HG02588 (cell line): ENCODE measurements at regions not wholly inside any gene's neighbourhood (a gene's known extent, or its start where the extent isn't known, plus 50 kb on each side); places are given as distances from the start of the nearest gene placed in this dataset.

Experiments used
- ATAC-seq: cut with Tn5 transposase; IDR thresholded peaks from one replicate; pipeline ENCODE4 v1.9.1; 2021; ENCODE audit warnings: mild to moderate bottlenecking, moderate library complexity; ENCODE audit not compliant: unreplicated experiment

DNA sequence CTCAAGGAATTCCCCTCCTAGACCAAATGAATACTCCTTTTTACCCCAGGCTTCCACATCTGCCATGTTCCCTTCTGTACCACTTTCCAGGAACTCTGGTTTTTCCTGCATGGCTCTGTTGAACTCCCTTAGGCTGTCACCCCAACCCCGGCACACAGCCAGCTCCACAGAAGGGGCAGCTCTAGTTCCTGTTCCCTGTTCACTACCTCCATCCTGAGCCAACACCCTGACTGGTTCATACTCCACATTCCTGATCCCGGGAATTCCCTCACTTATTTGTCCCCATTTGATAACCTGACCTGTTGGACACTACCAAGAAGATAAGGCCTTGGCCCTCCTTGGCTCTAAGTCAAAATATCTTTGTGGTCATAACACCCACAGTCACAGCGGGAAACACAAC lies 280.9 kb upstream of the RAB6C start:
- no peak for ATAC-seq

DNA sequence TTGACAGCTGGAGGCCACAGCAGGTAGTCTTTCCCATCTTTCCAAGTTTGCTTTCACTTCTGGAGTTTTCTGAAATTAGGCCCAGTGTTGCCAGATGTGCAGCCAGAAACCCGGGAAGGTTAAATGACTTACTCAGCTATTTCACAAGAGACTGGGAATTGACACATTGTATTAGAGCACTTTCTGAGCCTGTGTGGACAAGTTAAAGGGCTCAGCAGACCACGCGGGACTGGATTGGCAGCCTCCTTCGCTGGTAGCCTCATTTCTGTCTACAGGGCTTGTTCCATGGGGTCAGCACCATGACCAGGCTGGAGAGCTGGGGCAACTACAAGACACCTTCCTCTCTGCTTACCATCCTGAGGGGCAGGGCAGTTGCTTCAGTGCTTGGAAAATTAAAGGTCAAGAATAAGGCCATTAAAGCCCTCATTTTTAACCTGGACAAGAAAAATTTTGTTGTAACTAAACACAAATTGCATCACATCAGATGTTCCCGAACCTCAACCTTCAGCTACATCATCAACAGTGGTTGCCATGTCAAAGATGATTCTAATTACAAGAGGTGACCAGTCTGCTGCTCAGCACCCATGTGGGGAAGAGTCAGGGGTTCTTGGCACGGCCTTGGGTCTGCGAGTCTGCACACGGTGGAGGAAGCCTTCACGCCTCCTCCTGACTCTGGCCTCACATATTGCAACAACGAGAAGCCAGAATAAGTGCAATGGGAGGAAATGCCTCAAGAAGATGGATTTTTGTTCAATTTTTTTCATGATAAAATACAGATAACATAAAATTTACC lies 279.5 kb upstream of the RAB6C start:
- ATAC-seq = no peak

DNA sequence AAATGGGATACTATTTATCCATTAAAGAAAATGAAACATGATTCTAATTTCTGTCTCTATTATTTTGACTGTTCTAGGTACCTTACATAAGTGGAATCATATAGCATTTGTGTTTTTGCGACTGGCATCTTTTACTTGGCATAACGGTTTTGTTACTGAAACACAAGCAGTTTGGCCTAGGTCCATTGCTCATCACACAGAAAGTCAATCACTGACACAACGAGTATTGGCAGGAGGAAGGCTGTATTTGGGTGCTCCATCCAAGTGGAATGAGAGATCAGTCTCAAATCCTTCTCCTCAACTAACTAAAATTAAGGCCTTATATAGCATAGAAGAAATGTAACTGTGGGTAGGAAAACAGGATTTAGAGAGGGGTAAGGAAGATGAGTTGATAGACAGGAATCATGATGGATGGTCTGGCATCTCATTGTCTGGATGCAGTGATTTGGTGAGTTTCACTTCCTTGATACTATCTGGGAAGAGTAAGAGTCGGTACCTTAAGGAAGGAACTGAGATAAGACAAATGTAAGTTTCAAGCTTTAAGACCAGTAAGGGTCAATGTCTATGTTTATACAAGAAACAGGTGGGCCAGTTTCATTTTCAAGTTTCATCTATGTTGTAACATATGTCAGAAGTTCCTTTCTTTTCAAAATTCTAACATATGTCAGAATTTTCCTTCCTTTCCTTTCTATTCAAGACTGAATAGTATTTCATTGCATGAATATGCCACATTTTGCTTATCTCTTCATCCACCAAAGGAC lies 276.9 kb upstream of the RAB6C start:
- ATAC-seq = no peak

DNA sequence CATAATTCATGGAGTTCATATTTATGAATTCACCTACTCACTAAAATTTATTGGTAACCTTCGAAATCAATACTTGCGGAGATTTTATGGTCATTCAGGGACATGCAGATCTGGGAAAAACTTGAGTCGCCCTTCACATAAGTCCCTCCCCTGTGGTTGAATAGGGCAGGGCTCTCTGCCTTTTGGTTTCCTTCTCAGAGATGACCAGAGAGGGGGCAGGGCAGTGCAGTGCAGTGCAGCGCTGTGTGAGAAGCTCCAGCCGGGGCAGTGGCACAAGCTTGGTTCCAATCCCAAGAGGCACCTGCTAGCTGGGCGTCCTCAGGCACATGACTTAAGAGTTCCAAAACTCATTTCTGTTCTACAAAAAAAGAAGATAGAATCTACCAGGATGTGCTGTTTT lies 274.4 kb upstream of the RAB6C start:
- no peak for ATAC-seq

DNA sequence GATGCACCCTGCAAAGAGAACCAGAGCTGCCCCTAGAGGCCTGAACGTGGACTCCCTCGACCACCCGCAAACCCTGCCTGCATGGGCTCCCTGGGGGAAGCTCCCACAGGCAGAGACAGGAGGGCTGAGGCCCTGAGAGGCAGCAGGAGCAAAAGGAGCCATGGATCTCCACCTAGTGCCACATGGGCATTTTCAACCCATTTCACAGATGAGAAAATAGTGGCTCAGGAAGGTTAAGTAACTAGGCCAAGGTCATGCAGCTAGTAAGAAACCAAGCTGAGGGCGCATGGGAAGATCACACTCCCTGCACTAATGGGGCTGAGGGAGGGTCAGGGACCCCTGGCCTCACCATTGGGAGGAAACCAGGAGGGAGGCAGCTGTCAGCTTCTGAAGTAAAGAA lies 271.7 kb upstream of the RAB6C start:
- ATAC-seq = no peak

DNA sequence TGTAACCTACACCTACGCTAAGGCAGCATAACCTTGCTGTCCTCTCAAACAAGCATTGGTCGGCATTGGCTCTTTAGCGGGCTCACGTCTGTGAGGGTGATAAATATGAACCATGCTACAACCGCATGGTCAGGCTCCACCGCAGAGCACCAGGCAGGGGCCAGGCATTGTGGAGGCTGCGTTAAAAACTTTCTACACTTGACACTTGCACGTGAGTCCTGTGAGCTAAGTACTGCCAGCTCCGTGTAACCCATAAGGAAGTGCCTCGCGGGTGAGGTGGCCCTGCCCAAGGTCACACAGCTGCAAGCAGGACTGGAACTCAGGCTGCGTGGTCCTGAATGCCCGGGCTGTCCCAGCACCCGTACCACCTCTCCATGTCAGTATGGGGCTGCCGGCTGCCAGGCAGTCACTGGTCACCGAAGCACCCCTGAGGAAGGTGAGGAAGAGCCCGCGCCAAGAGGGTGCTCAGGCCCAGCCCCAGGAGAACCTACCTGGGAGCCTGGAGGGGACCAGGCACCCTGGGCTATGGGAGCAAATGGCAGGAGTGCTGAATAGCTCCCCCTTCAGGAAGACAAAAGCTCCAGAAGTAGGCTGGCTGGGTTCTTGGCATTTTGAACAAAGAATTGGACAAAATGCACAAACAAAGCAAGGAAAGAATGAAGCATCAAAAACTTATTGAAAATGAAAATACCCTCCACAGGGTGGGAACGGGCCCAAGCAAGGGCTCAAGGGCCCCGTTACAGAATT lies 271.1 kb upstream of the RAB6C start:
- no peak for ATAC-seq

DNA sequence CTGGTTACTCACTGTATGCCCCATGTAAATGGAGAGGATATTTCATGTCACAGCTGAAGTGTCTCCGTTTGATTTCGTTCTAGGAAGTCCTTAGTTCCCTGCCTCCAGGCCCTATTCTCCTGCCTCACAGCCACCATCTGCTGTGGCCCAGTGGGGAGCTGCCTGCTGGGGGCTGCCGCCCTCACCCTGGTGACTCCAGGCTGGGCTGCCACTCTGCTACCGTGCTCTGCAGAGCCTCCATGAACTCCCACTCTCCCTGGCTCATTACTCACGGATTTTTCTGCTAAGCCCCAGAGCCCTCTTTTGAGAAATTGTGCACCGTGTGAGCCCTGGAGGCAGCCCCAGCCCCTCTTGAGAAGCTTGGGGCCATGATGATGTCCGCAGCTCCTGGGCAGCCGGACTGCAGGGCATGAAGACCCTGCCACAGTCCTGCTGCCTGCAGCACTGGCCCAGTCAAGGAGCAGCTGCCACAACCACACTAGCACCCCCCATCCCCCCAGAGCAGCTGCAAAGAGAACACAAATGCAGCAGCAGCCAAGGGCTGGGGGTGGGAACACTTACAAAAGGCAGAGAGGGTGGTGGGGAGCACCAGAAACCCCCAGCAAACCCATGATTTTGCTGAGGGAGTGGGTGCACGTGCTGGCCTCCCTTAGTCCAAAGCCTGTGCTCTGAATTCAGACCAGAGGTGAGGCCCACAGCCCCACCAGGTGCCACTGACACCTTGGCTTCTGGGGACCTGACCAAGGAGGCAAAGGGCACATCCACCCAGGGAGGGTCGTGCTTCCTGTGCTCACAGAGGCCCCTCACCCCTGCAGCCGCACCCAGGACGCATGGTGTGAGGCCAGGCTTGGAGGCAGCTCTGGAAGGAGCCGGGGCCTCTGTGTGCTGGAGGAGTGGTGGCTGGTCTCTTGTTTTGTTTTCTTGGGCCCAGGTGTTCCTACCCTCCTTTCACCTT lies 270.2 kb upstream of the RAB6C start:
- ATAC-seq = no peak

DNA sequence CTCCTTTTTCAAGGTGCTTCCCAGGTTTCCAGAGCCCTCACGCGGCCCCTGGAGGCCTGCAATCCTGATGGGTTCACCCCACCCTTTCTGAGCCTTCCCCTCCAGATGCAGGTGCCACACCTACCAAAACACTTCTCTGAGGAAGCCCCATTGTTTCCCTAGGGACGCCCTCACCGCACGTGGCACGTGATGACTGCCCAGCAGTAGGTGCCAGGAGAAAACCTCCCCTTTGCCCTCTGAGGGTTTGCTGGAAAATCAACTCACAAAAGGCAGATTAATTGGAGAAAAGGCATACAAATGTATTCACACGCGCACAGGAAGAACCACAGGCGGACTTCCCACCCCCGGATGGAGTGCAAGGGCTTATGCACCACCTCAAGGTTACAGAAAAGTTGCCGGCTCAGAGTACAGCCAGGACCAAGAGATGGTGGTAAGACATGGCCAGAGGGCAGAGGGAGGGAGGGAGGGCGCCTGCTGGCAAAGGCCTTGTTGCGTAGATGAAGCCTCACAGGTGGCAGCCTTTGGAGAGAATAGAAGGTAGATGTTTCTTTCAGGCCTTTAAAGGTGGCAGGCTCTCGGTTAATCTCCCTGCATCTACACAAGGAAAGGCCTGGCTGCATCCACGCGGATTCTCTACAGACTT lies 269.4 kb upstream of the RAB6C start:
- no peak for ATAC-seq

DNA sequence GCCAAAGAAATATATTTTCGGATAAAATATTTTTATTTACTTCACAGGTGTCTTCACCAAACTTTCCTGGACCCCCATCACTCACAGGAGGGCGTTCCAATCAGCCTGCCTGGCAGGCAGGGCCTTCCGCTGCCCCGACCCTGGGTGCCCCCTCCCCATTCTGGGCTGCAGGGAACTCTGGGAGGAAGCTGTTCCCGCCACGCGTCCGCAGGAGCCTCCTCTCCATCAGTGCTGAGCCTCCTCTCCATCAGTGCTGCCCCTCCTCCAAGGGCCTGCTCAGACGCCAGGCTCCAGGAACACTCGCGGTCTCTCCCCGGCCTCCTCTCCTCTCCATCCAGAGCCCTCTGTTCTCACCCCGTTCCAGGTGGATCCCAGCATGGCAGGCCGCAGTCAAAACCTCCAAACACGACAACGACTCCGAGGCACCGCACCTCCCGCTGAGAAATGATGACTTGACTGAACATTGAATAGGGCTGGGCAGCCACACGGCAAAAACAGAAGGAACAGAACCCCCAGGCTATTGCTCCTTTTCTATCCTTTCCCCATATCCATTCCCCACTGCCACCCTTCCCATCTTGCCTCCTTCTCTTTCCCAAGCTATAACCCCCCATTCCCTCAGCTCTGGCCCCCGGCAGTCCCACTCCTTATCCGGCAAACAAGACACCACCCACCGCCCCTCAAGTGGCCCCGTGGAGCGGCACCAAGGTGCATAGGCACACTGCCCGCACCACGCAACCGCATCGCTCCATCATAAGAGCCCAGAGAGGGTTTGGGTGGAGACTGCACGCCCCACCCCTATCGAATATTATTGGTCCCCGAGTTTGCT lies 268.6 kb upstream of the RAB6C start:
- no peak for ATAC-seq

DNA sequence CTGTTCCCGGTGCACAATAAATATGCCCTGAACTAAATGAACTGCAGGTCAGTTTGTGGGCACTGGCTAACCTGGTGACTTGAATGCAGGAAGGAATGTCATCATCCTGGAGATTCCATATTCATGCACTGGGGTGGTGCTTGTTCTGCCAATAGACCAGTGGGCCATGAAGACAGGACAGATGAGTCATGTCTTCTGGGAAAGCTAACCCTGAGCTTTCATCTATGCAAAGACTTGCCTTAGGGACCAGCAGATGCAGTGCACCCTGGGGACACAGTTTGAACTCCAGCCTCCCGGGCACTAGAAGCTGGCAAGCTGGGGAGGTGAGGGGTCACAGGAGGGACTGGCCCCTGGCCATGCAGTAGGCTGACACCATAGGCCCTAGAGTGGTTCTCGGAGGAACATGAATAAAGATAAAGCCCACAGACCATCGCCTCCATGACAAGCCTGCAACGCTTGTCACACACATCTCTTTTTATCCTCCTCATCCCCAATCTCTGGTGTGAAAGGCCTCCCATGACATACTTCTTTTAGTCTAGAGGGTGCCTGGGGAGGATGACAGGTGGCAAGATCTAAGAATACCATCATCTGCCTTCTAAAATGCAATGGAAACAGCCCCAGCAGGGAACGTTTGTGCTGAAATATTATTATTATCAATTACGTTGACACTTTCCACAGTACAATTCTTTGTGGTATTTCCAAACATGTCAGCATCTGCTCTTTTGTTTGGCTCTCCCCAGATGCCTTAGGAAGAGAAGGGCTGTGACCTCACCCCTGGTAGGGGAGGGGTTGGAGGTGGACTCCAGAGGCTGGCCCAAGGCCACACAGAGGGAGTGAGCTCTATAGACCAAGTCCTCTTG lies 267.4 kb upstream of the RAB6C start:
- no peak for ATAC-seq

DNA sequence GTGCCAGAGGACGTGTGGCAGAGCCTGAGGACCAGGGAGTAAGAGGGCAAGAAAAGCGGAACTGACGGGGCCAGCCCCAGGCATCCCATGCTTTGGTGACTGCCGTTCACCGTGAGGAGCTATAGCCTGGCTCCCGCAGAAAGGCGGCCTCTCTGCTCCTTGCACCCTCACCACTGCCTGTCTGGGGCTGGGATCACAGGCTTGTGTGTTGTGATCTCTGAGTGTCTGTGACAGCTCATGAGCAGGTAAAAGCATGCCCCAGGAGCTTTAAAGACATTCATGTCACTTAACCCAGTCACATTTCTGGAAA lies 266.8 kb upstream of the RAB6C start:
- ATAC-seq = no peak

DNA sequence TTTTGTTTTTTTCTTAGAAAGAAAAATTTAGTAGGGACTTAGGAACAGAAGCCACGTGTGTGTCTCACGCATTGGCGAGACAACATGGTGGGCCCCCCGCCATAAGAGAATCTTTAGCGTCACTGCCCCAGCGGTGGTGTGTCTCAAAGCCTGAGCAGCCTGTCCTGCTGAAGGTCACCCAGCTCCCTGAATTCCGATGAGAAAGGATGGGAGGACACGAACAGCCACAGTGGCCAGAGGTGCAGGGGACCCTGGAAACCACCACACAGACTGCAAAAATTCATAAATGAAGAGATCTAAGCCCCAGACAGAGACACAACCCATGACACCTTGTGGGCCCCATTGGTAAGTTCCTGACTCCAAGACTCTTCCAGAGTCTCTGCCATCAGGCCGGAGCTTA lies 266.1 kb upstream of the RAB6C start:
- ATAC-seq = no peak

DNA sequence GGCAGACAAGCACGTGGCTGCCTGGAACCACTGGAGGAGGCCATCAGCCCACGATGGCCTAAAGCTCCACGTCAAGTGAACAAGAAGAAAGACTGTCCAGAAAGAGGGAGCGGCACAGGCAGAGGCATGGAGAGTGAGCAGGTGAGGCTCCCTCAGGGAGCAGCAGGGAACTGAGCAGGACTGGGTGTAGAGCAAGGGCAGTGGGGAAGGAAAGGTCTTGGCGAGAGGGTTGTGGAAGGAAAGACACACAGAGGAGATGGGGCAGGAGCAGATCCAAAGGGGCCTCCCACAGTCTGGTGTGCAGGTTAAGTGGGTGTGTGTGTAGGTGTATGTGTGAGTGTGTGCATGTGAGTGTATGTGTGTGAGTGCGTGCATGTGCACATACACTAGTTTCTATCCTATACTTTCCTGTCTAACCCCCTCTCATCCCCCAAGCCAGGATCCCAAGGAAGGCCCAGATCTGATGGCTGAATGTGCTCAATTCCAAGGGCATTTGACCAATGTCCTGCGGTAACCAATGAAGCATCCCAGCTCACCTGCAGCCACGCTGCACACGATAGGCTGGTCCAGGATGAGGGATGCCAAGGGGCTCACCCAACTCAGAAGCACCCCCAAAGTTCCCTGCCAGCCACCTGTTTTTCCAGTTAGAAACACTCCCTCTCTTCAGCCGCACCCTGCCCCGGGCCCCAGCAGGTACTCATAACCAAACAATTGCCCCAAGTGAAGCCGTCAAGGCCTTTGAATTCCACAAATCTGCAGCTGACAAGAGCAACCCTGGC lies 262.5 kb upstream of the RAB6C start:
- ATAC-seq = no peak

DNA sequence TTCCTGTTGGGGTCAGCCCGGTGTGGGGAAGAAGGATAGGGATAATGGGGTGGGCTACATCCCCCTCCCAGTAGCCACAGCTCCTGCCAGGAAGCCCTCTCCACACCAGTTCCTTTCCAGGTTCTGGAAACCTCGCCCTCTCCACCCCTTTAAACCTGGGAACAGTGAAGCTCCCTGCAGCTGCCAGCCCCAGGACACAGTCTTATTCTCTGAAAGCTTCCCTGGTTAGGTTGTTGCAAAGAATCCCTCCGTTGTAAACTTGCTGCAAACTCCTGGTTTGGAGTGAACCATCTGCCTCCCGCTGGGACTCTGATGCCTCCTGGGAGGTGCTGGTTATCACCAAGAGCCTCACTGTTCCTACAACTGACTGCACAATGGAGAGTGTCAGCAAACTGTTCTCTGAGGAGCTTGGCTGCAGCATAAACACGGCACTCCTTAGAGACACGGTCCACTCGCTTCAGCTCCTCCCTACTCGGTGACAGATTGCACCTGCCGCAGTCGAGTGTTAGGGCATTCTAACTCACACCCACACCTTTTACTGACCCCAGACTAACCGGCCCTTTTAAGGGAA lies 261.8 kb upstream of the RAB6C start:
- ATAC-seq = no peak

DNA sequence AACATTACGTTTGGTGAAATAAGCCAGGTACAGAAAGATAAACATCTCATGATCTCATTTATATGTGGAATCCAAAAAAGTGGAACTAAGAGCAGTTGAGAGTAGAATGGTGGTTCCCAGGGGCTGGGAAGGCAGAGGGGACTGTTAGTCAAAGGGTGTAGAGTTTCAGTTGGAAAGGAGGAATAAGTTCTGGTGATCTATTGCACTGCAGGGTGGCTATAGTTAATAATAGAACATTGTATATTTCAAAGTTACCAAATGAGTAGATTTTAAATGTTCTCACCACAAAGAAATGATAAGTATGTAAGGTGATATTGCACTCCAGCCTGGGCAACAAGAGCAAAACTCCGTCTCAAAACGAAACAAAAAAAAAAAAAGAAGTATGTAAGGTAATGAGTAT lies 260.1 kb upstream of the RAB6C start:
- ATAC-seq = no peak

DNA sequence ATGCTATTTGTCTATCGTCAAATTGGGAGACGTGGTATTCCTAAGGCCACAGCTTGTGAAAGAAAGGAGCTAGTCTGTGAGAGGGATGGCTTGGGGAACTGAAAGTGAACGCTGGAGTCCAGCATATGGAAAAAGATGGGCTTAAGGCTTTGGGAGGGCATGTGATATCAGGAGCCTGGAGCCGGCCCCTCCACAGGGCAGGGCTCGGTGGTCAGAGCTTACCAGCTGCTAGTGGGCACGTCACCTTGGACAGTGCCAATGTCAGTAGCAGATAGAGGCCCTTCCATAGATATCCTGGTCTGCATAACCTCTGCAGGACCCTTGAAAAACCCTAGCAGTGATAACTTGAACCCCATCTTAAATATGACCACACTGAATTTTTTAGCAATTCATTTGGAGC lies 259.1 kb upstream of the RAB6C start:
- ATAC-seq = no peak

DNA sequence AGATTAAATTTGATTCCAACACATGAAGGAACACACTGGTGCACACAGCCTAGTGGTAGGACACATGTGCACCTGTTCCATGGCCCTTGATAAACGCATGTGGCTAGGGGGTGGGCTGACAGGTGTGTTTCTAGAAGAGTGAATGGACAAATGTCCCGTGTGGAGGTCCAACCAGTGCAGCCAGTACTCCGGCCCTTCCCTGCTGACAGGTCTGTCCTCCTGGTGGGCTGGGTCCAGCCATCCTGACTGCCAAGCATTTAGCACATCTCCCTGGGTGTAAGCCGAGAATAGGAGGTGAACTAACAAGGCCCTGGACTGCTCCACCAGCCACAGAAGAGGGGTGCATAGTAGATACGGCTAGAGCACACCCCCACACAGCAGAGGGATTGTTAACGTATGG lies 258.7 kb upstream of the RAB6C start:
- ATAC-seq = no peak
